ENCODE measurements at regions not wholly inside any gene's neighbourhood (a gene's known extent, or its start where the extent isn't known, plus 50 kb on each side); places are given as distances from the start of the nearest gene placed in this dataset.

DNA sequence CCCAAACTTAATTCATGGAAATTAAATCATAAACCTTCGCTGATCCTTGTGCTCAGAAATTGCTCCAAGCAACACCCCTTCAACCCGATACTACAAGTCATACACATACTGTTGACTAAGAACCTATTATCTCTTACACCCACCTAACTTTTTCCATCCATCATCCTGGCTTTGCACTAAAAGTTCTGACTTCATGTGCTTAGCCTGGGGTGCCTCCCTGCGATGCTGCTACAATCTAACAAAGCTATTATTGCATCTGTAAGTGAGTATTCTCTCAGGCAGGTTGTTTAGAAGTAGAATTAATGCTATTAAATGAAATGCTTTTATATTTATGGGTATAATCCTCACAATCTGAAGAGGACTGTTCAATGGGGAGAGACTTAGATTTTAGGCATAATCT is 619.8 kb downstream of the CCDC85A start:
- TF ChIP-seq, protein P1, sequence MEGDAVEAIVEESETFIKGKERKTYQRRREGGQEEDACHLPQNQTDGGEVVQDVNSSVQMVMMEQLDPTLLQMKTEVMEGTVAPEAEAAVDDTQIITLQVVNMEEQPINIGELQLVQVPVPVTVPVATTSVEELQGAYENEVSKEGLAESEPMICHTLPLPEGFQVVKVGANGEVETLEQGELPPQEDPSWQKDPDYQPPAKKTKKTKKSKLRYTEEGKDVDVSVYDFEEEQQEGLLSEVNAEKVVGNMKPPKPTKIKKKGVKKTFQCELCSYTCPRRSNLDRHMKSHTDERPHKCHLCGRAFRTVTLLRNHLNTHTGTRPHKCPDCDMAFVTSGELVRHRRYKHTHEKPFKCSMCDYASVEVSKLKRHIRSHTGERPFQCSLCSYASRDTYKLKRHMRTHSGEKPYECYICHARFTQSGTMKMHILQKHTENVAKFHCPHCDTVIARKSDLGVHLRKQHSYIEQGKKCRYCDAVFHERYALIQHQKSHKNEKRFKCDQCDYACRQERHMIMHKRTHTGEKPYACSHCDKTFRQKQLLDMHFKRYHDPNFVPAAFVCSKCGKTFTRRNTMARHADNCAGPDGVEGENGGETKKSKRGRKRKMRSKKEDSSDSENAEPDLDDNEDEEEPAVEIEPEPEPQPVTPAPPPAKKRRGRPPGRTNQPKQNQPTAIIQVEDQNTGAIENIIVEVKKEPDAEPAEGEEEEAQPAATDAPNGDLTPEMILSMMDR (conservative IDR thresholded peaks at IDR 0.05; ENCODE audit: low read length) = no peak
- TF ChIP-seq EZH2phosphoT487 (IDR thresholded peaks at IDR 0.05; ENCODE audit: borderline replicate concordance) = no peak
